ENCODE measurements at regions not wholly inside any gene's neighbourhood (a gene's known extent, or its start where the extent isn't known, plus 50 kb on each side); places are given as distances from the start of the nearest gene placed in this dataset.

- Histone ChIP-seq H3K9ac (ENCODE audit: low read depth, low read length) (no peak overlapping the region), H4K8ac (ENCODE audit: low read depth in 2 of 2, low read length in 2 of 2) (no peak overlapping the region), H4K91ac (ENCODE audit: insufficient read depth, low read depth, low read length) (no peak overlapping the region), H3K9me3 (ENCODE audit: control insufficient read depth, insufficient read depth, low read length) (0 out of 2 replicates have a peak, but pooled peaks cover 2% of the 10 kb centered on the region), H3K14ac (replicated peaks; ENCODE audit: low read depth, low read length) (no peak overlapping the region), H3K56ac (ENCODE audit: extremely low read depth, insufficient read depth, low read length) (no peak overlapping the region), H2BK15ac (ENCODE audit: low read depth, low read length) (no peak overlapping the region), H3K27ac (ENCODE audit: insufficient read depth, low read length) (no peak overlapping the region), H3K18ac (ENCODE audit: low read depth, low read length) (no peak overlapping the region), H3K9me1 (ENCODE audit: insufficient read depth, low read length) (no peaks in the 10 kb centered on the region), H3K23ac (ENCODE audit: low read depth, low read length) (no peak overlapping the region), H2AK5ac (ENCODE audit: low read depth, low read length) (no peak overlapping the region), H2AK9ac (replicated peaks; ENCODE audit: low read depth, low read length, poor library complexity) (no peak overlapping the region), H4K5ac (ENCODE audit: low read depth, low read length) (no peak overlapping the region), H3K4me1 (ENCODE audit: control insufficient read depth, insufficient read depth, low read length) (no peaks in the 10 kb centered on the region), H3K4me2 (ENCODE audit: low read depth, low read length) (no peak overlapping the region), H2AFZ (replicated peaks; ENCODE audit: low read length, poor library complexity) (no peak overlapping the region), H3K79me1 (ENCODE audit: low read depth in 1 of 2, low read length in 2 of 2) (no peaks in the 10 kb centered on the region), H4K20me1 (ENCODE audit: insufficient read depth, low read length) (no peaks in the 10 kb centered on the region), H3K27me3 (ENCODE audit: control insufficient read depth, insufficient read depth, low read length) (peaks cover 17% of the 10 kb centered on the region), H3K36me3 (ENCODE audit: control insufficient read depth, insufficient read depth, low read length) (no peaks in the 10 kb centered on the region), H2BK20ac (ENCODE audit: low read depth, low read length) (no peak overlapping the region), H3K4me3 (ENCODE audit: insufficient read depth, low read depth, low read length) (no peak overlapping the region), H3K4ac (ENCODE audit: low read depth, low read length) (no peak overlapping the region), H2BK120ac (ENCODE audit: low read depth, low read length) (no peak overlapping the region), H2BK5ac (ENCODE audit: low read depth, low read length, poor library complexity, severe bottlenecking) (no peak overlapping the region)
- in situ Hi-C loops (cut with MboI; ENCODE audit: low sequenced_read_pairs) (no loop called here), dilution Hi-C loops (cut with HindIII; ENCODE audit: low sequenced_read_pairs, unreplicated experiment) (no loop called here), intact Hi-C loops (cut with micrococcal nuclease) (no loop called here)
- no CpG with 5 or more reads among the region's 4 CpGs for WGBS, 2 experiments (ENCODE audit: extremely low coverage in 2 of 2, insufficient read length in 1 of 2)
- ChIA-PET CTCF (no interaction called here), POLR2A (ENCODE audit: unreplicated experiment) (no interaction called here)
- DNase-seq (no peak), ATAC-seq (ENCODE audit: low read depth) (no peak)
- no TSS peak for BruUV-seq (replicated peaks)
- no peak for TF ChIP-seq RCOR1 (IDR thresholded peaks at IDR 0.05; ENCODE audit: insufficient replicate concordance, low read length)
- TF ChIP-seq MAFK (IDR thresholded peaks at IDR 0.05; ENCODE audit: low read depth, low read length): peak; percentile 86
Measured at GRCh38 chr18:25713103-25713502, 361.1 kb upstream of the ZNF521 start.

All from IMR-90 (cell line).